ENCODE measurements at regions not wholly inside any gene's neighbourhood (a gene's known extent, or its start where the extent isn't known, plus 50 kb on each side); places are given as distances from the start of the nearest gene placed in this dataset.

GRCh38 chr9:1939926-1940368, 75.2 kb upstream of the SMARCA2 start:
- peak; percentile 7 for DNase-seq

DNA sequence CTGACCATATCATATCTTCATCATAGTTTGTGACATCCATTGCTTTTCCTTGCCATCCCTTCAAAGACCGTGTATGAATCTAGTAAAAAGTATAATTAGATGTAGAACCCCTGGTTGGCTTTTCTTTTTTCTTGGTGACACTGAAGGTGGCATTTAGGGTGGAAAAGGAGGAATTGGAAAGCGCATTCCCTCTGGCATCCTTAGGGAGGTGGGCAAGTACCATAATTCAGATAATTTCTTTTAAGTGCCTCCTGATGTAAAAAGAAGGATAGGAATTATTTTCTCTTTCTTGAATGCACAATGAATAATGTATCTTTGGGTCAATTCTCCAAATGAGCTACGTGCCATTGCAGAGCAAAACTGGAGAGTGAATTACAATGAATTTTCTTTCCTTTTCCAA, 73.2 kb upstream of the SMARCA2 start:
- no peak for DNase-seq

GRCh38 chr9:1946526-1947283, 68.4 kb upstream of the SMARCA2 start:
- DNase-seq, result no peak

- DNase-seq, result no peak
These were observed 67.7 kb upstream of the SMARCA2 start for GRCh38 chr9:1947438-1947837.

DNA sequence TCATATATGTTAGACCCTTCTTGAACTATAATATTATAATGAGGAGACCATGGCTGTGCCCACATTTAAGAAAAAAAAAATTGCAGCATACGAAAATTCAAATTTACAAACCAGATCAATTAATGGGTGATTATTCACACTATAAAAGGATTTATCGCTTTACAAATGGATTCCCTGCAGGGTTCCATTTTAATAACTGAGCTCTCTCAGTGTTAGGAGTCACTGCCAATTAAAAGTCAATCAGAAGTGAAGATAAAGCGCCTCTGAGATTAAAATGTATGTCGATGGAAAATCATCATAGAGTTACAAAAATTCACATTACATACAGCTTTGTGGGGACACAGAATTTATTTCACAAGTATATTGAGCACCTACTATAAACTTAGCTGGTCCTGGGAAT, 66.6 kb upstream of the SMARCA2 start:
- no peak for DNase-seq

- no peak for DNase-seq
These were observed 63.7 kb upstream of the SMARCA2 start for GRCh38 chr9:1951446-1951845.

- DNase-seq, result no peak
These were observed 63.1 kb upstream of the SMARCA2 start for GRCh38 chr9:1952001-1952400.

- DNase-seq, result no peak
These were observed 60.9 kb upstream of the SMARCA2 start for GRCh38 chr9:1954238-1954637.

DNA sequence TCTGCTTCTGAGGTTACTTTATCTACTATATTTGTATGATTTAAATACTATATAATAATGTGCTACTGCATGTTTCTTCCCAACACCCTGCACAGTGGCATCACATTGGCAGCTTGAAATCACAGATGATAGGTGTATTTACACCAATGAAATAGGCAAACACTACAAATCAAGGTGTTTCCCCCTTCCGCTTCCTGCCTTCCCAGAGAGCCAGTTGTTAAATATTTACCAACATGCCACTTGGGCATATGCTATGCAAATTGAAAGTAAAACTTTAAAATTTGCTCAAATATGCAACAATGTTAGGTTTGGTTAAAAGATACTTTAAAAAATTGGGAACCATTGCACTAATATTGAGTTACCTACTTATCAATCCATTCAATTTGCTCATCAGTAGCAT, 58.2 kb upstream of the SMARCA2 start:
- no peak for DNase-seq

- DNase-seq, result no peak
These were observed 57.3 kb upstream of the SMARCA2 start for GRCh38 chr9:1957856-1958255.

GRCh38 chr9:1959371-1959770, 55.8 kb upstream of the SMARCA2 start:
- DNase-seq, result no peak

DNA sequence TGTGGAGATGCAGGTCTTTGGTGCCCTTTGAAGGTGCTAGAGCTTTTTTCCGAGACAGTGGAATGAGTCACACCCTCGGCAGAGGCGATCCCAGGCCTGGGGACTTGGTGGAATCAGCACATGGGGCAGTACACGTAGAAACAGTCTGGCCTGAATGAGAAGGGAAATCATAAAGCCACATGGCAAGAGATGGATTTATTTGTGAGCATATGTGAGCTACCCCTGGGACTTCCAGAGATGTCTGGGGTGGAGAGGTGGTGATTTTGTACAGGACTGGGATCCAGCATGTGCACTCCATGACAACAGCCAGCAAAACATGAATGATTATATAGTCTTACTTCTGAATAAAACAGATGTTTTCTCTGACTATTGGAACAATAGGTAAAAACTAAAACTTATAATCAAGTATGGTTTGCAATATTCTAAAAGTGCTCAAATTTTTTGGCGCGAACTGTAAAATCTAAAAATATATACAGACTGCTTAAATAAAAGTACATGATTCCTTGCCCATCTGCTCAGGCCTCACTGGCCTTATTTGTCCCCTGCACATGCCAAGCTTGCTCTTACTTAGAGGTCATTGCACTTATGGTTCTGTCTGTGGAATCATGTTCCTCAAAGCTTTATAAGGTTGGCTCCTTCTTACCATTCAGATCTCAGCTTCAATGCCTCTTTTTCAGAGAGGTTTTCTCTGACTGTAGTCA, 54.7 kb upstream of the SMARCA2 start:
- no peak for DNase-seq

DNA sequence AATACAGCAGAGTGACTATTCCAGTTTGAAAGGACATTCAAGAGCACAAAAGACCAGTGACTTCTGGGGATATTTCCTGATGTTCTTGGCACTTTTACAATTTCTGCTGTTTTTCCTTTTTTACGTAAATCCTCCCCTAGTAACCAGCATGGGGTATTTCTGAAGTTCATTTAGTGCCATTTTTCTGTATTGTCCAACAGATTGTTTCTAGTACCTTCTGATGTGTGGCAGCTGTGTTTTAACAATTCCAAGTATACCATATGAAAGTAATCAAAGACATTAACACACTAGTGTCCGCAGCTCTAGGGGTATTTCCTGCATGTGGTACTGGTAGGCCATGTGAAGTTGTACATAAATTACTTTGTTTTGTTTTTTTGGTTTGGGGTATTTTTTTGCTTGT, 53.0 kb upstream of the SMARCA2 start:
- no peak for DNase-seq

DNA sequence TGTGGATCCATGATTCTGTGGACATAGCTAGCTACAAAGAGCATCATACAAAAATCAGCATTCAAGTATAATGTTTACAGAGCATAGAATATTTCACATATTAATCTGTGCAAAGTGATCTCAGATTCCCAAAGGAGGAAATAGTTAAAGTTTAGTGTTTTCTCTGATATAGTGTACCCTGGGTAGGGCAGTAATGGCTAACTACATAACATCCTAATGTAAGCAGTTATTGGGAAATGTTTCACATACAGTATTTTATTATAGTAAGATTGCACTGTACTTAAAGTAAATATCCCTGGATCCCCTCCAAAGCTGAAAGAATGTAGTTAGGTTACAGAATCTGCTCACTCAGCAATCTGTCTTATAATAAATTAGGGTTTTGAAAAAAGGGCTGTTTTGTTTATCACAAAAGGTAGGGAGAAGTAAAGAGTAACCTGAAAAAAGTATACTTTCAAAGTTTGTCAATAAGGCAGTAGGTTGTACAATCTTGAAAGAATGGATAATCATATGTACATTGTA, 52.5 kb upstream of the SMARCA2 start:
- DNase-seq, result no peak

DNA sequence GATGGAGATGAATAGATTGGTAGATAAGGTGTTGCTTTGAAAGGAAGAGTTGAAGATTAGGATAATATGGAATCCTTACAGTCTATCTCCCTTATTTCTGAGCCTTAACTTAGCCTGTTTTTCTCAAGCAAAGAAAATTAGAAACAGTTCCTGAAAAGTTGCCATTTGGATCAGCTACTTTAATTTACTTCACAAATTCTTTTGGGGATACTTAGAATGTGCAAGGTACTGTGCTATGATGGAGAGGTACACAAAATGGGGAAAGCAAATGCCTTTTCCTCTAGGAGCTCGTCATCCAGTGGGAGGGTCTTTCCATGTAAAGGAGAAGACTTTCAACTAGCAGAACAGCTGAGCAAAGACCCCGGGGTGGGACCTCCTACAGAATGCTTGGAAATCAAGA, 51.1 kb upstream of the SMARCA2 start:
- no peak for DNase-seq

All from NCI-H1092 treated with DMSO at 0.1 percent for 48 hours (cell line).